ENCODE measurements at regions not wholly inside any gene's neighbourhood (a gene's known extent, or its start where the extent isn't known, plus 50 kb on each side); places are given as distances from the start of the nearest gene placed in this dataset.

DNA sequence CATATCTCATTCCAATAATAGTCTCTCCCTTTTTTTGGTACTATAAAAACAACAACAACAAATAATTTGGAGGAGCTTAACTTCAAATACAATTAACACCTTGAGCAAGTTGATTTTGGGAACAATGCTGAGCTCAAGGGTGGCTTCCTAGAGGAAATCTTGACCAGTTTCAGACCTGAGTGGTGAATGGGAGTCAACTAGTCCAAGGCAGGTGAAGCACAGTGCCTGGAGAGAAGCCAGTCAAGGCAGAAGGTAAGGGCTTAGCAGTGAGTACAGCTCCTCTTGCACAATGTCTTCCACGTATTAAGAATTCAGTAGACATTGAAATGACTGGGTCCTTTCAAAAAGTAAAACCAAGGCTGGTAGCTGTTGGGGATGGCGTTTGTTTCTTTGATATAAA is 444.8 kb downstream of the ATP23 start:
- Mint-ChIP-seq H3K27me3 (ENCODE audit: low read depth in 2 of 2) (peaks cover 5 to 23% of the 10 kb centered on the region in 2 donors), H3K4me3 (no peak overlapping the region), H3K27ac (no peak overlapping the region), H3K9me3 (peaks cover 0 to 4% of the 10 kb centered on the region in 2 donors), H3K4me1 (no peaks in the 10 kb centered on the region), H3K36me3 (no peaks in the 10 kb centered on the region)
- WGBS (ENCODE audit: insufficient coverage): 65% methylated on average over 2 of the region's 2 CpGs
- DNase-seq: no peak
- no peak for ATAC-seq
- no peaks in the 10 kb centered on the region for H3K27me3 ChIP-seq (ENCODE audit: control insufficient read depth, insufficient read depth, low read length)
- TF ChIP-seq, protein P1, sequence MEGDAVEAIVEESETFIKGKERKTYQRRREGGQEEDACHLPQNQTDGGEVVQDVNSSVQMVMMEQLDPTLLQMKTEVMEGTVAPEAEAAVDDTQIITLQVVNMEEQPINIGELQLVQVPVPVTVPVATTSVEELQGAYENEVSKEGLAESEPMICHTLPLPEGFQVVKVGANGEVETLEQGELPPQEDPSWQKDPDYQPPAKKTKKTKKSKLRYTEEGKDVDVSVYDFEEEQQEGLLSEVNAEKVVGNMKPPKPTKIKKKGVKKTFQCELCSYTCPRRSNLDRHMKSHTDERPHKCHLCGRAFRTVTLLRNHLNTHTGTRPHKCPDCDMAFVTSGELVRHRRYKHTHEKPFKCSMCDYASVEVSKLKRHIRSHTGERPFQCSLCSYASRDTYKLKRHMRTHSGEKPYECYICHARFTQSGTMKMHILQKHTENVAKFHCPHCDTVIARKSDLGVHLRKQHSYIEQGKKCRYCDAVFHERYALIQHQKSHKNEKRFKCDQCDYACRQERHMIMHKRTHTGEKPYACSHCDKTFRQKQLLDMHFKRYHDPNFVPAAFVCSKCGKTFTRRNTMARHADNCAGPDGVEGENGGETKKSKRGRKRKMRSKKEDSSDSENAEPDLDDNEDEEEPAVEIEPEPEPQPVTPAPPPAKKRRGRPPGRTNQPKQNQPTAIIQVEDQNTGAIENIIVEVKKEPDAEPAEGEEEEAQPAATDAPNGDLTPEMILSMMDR (IDR thresholded peaks at IDR 0.05): no peak
- no peaks in the 10 kb centered on the region for H3K36me3 ChIP-seq (ENCODE audit: control insufficient read depth, insufficient read depth, low read length)
- no peak overlapping the region for H3K27ac ChIP-seq (ENCODE audit: low read length)
- no peaks in the 10 kb centered on the region for H3K4me1 ChIP-seq (ENCODE audit: control insufficient read depth, insufficient read depth, low read length)
- H3K4me3 ChIP-seq (ENCODE audit: low read length): no peak overlapping the region
- intact Hi-C loops (cut with micrococcal nuclease): no loop called here
- H3K9me3 ChIP-seq (ENCODE audit: control insufficient read depth, insufficient read depth, low read length): no peaks in the 10 kb centered on the region

DNA sequence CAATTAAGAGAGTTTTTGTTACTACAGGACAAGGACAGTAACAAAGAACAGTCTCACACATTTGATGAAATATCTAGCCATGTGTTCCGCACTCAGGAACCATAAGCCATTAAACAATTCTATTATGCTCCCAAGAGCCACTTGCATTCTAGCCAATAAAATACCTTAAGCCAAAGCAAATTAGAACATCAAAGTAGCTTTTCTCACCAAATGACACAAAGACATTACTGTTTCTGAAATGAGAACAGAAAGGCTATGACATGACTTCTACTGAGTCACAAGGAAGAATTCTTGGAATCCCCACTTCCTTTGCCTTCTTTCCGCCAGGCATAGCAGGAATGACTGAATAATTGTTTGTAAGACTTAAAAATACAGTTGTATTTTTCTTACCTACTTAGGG is 445.8 kb downstream of the ATP23 start:
- H3K9me3 Mint-ChIP-seq: peaks cover 0 to 4% of the 10 kb centered on the region in 2 donors
- no peaks in the 10 kb centered on the region for H3K36me3 ChIP-seq (ENCODE audit: control insufficient read depth, insufficient read depth, low read length)
- intact Hi-C loops (cut with micrococcal nuclease): no loop called here
- TF ChIP-seq, protein P1 (IDR thresholded peaks at IDR 0.05): no peak
- H3K4me3 ChIP-seq (ENCODE audit: low read length): no peak overlapping the region
- DNase-seq: no peak
- no peaks in the 10 kb centered on the region for H3K4me1 ChIP-seq (ENCODE audit: control insufficient read depth, insufficient read depth, low read length)
- no peak overlapping the region for H3K4me3 Mint-ChIP-seq
- 93% methylated on average over 1 of the region's 2 CpGs for WGBS (ENCODE audit: insufficient coverage)
- no peak overlapping the region for H3K27ac Mint-ChIP-seq
- peaks cover 5 to 23% of the 10 kb centered on the region in 2 donors for H3K27me3 Mint-ChIP-seq (ENCODE audit: low read depth in 2 of 2)
- no peak for ATAC-seq
- H3K36me3 Mint-ChIP-seq: no peaks in the 10 kb centered on the region
- no peaks in the 10 kb centered on the region for H3K9me3 ChIP-seq (ENCODE audit: control insufficient read depth, insufficient read depth, low read length)
- no peak overlapping the region for H3K27ac ChIP-seq (ENCODE audit: low read length)
- no peaks in the 10 kb centered on the region for H3K27me3 ChIP-seq (ENCODE audit: control insufficient read depth, insufficient read depth, low read length)
- H3K4me1 Mint-ChIP-seq: no peaks in the 10 kb centered on the region

- no peaks in the 10 kb centered on the region for H3K36me3 Mint-ChIP-seq
- no peak overlapping the region for H3K4me3 Mint-ChIP-seq
- no peaks in the 10 kb centered on the region for H3K27me3 ChIP-seq (ENCODE audit: control insufficient read depth, insufficient read depth, low read length)
- H3K27ac ChIP-seq (ENCODE audit: low read length): no peak overlapping the region
- TF ChIP-seq, protein P1 (IDR thresholded peaks at IDR 0.05): no peak
- H3K27ac Mint-ChIP-seq: no peak overlapping the region
- ATAC-seq: no peak
- H3K36me3 ChIP-seq (ENCODE audit: control insufficient read depth, insufficient read depth, low read length): no peaks in the 10 kb centered on the region
- no peaks in the 10 kb centered on the region for H3K4me1 ChIP-seq (ENCODE audit: control insufficient read depth, insufficient read depth, low read length)
- WGBS (ENCODE audit: insufficient coverage): 87% methylated on average over 2 of the region's 2 CpGs
- no peaks in the 10 kb centered on the region for H3K4me1 Mint-ChIP-seq
- no peak for DNase-seq
- H3K9me3 Mint-ChIP-seq: peaks cover 0 to 4% of the 10 kb centered on the region in 2 donors
- H3K9me3 ChIP-seq (ENCODE audit: control insufficient read depth, insufficient read depth, low read length): no peaks in the 10 kb centered on the region
- H3K4me3 ChIP-seq (ENCODE audit: low read length): no peak overlapping the region
- intact Hi-C loops (cut with micrococcal nuclease): no loop called here
- H3K27me3 Mint-ChIP-seq (ENCODE audit: low read depth in 2 of 2): peaks cover 5 to 23% of the 10 kb centered on the region in 2 donors
Observed at GRCh38 chr12:58388261-58388660, 446.9 kb downstream of the ATP23 start.

DNA sequence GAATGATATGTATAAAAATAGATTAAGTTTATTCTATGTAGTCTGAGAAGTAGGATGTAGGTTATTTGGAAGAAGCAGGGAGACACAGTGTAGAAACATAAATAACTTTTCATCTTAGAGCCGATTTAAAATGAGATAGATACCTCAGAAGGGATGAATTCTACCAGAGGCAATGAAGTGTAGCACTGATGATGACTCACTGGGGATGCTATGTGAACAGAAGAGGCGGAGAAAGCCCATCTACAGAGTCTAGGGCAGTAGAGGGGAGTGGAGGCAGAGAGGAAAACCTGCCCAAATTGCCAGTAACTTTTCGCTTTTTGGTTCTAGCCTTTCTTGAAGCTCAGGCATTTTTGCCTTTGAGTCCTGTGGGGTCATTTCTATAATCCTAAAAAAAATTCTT is 451.8 kb downstream of the ATP23 start:
- no peak overlapping the region for H3K4me3 Mint-ChIP-seq
- Histone ChIP-seq H3K27me3 (ENCODE audit: control insufficient read depth, insufficient read depth, low read length) (no peaks in the 10 kb centered on the region), H3K36me3 (ENCODE audit: control insufficient read depth, insufficient read depth, low read length) (no peaks in the 10 kb centered on the region), H3K27ac (ENCODE audit: low read length) (no peak overlapping the region), H3K4me1 (ENCODE audit: control insufficient read depth, insufficient read depth, low read length) (no peaks in the 10 kb centered on the region), H3K4me3 (ENCODE audit: low read length) (no peak overlapping the region), H3K9me3 (ENCODE audit: control insufficient read depth, insufficient read depth, low read length) (no peaks in the 10 kb centered on the region)
- intact Hi-C loops (cut with micrococcal nuclease): no loop called here
- WGBS (ENCODE audit: insufficient coverage): 90% methylated on average over 3 of the region's 3 CpGs
- no peaks in the 10 kb centered on the region for H3K36me3 Mint-ChIP-seq
- no peaks in the 10 kb centered on the region for H3K27me3 Mint-ChIP-seq (ENCODE audit: low read depth in 2 of 2)
- no peaks in the 10 kb centered on the region for H3K4me1 Mint-ChIP-seq
- TF ChIP-seq, protein P1 (IDR thresholded peaks at IDR 0.05): no peak
- no peak overlapping the region for H3K27ac Mint-ChIP-seq
- DNase-seq (no peak), ATAC-seq (no peak)
- H3K9me3 Mint-ChIP-seq: peaks cover 0 to 4% of the 10 kb centered on the region in 2 donors

All from natural killer cell (primary cell).